K562 (cell line): ENCODE measurements at regions not wholly inside any gene's neighbourhood (a gene's known extent, or its start where the extent isn't known, plus 50 kb on each side); places are given as distances from the start of the nearest gene placed in this dataset.

Source experiments
- ATAC-seq: fragments of 200-7000 bp; cut with Tn5 transposase; 3 replicates; pipeline ENCODE4 v1.9.1; 2020; ENCODE audit warnings: moderate library complexity
- BruUV-seq: library from RNA; stranded (reverse); fragments of 400-500 nt; replicated peaks from 2 replicates; lab custom pipeline; 2021; lab: Mats Ljungman, UMichigan
- CTCF ChIA-PET: fragments of 300-600 bp; formaldehyde crosslinking; extraction: SDS; loops from one replicate; lab custom pipeline; 2021; ENCODE audit warnings: low intra/inter-chr PET ratio; lab: Yijun Ruan, JAX
- POLR2A ChIA-PET: fragments of 300-600, 350-650 bp; sonication (Branson Sonifier 250); formaldehyde crosslinking; extraction: SDS; loops from one replicate; lab custom pipeline; 2021; ENCODE audit warnings: antibody characterized with exemption, inconsistent platforms; lab: Yijun Ruan, JAX
- DNase-seq, 4 experiments: peaks; one replicate each; pipeline versions ENCODE4 v3.0.0 to v3.0.0-alpha.2; 2011 to 2018; ENCODE audit warnings: low spot score in 3 of 4, mixed read lengths in 3 of 4; ENCODE audit errors: extremely low read depth in 1 of 4
- FAIRE-seq: peaks from 2 replicates; lab custom pipeline; 2011; peaks lifted over from hg19 to GRCh38; lab: Jason Lieb, UNC
- H2AFZ ChIP-seq: 2 replicates; pipeline ENCODE4 v1.6.0; 2011; ENCODE audit warnings: low read depth, low read length, control low read depth, inconsistent platforms
- H3K27ac ChIP-seq: fragments of 200-600 bp; 3 replicates; pipeline ENCODE4 v1.8.0; 2011; ENCODE audit warnings: low read depth, mild to moderate bottlenecking, control low read depth, inconsistent platforms, low read length, moderate library complexity, mixed read lengths; ENCODE audit errors: extremely low read depth
- H3K27me3 ChIP-seq, 2 experiments: fragments of 300-600 bp in 1 of 2; 2 replicates in 1 of 2; 3 replicates in 1 of 2; pipeline versions ENCODE4 v1.6.0 to v1.8.0; 2011; ENCODE audit warnings: inconsistent platforms in 2 of 2, low read length in 2 of 2, mild to moderate bottlenecking in 1 of 2, mixed read lengths in 1 of 2, moderate library complexity in 1 of 2; ENCODE audit not compliant: control insufficient read depth in 2 of 2, insufficient read depth in 2 of 2
- H3K36me3 ChIP-seq: fragments of 300-600 bp; 3 replicates; pipeline ENCODE4 v1.8.0; 2011; ENCODE audit warnings: mild to moderate bottlenecking, low read length, inconsistent platforms; ENCODE audit not compliant: control insufficient read depth, insufficient read depth
- H3K4me1 ChIP-seq, 2 experiments: fragments of 200-600 bp in 1 of 2; replicated peaks in 1 of 2; 2 replicates in 1 of 2; 3 replicates in 1 of 2; pipeline versions ENCODE4 v1.5.1 to v1.8.0; 2011; ENCODE audit warnings: inconsistent platforms in 2 of 2, low read length in 2 of 2, mild to moderate bottlenecking in 1 of 2, mixed read lengths in 1 of 2, moderate library complexity in 1 of 2; ENCODE audit not compliant: control insufficient read depth in 2 of 2, insufficient read depth in 2 of 2
- H3K4me2 ChIP-seq: 2 replicates; pipeline ENCODE4 v1.6.1; 2011; ENCODE audit warnings: low read length, control low read depth, inconsistent platforms, mixed read lengths; ENCODE audit not compliant: insufficient read depth
- H3K4me3 ChIP-seq: fragments of 200-600 bp; sonication (generic), shearing (Covaris generic); 2 replicates; pipeline ENCODE4 v1.5.1; 2016; ENCODE audit warnings: control low read depth, inconsistent platforms
- H3K79me2 ChIP-seq: fragments of 200-600 bp; 3 replicates; pipeline ENCODE4 v1.8.0; 2011; ENCODE audit warnings: low read length, inconsistent platforms; ENCODE audit not compliant: control insufficient read depth, insufficient read depth
- H3K9ac ChIP-seq, 2 experiments: 2 replicates each; pipeline versions ENCODE4 v1.6.0 to v1.6.1; 2011; ENCODE audit warnings: low read depth in 2 of 2, low read length in 2 of 2, control low read depth in 1 of 2, inconsistent platforms in 1 of 2, mild to moderate bottlenecking in 1 of 2, mixed read lengths in 1 of 2; ENCODE audit not compliant: insufficient read depth in 1 of 2
- H3K9me1 ChIP-seq: one replicate; pipeline ENCODE4 v1.6.0; 2011; ENCODE audit warnings: inconsistent platforms, mild to moderate bottlenecking, low read length, moderate library complexity; ENCODE audit not compliant: control insufficient read depth, insufficient read depth
- H3K9me3 ChIP-seq: replicated peaks from 2 replicates; pipeline ENCODE4 v1.5.1; 2011; ENCODE audit warnings: low read depth, low read length, inconsistent platforms; ENCODE audit not compliant: control insufficient read depth, insufficient read depth
- H4K20me1 ChIP-seq: replicated peaks from 2 replicates; pipeline ENCODE4 v1.6.1; 2011; ENCODE audit warnings: low read length, inconsistent platforms, mixed read lengths; ENCODE audit not compliant: control insufficient read depth, insufficient read depth
- BRD9 ChIP-seq: fragments of 450-650 bp; IDR thresholded peaks from 2 replicates; pipeline ENCODE4 v1.6.1; 2018; ENCODE audit warnings: low read depth; ENCODE audit not compliant: partially characterized antibody
- E2F5 ChIP-seq: sonication (generic); formaldehyde crosslinking; IDR thresholded peaks from 2 replicates; pipeline ENCODE4 v1.8.0; 2022; ENCODE audit warnings: mild to moderate bottlenecking, missing genetic modification reagents
- HINFP ChIP-seq: fragments of 450-650 bp; conservative IDR thresholded peaks from 2 replicates; pipeline ENCODE4 v1.6.1; 2016; ENCODE audit warnings: missing genetic modification characterization, low read depth, mild to moderate bottlenecking, control low read depth, missing compliant biosample characterization
- JUND ChIP-seq, 2 experiments: IDR thresholded peaks; 2 replicates in 1 of 2; 3 replicates in 1 of 2; pipeline ENCODE4 v1.6.1; 2011; ENCODE audit warnings: borderline replicate concordance in 2 of 2, low read depth in 2 of 2, low read length in 2 of 2, improper control_type of control experiment in 1 of 2, missing biosample characterization in 1 of 2, missing genetic modification characterization in 1 of 2, missing genetic modification reagents in 1 of 2
- KHSRP ChIP-seq: fragments of 450-650 bp; IDR thresholded peaks from 2 replicates; pipeline ENCODE4 v1.6.1; 2017
- NR3C1 ChIP-seq: sonication (generic); formaldehyde crosslinking; IDR thresholded peaks from 2 replicates; pipeline ENCODE4 v1.8.1; 2022; ENCODE audit warnings: missing genetic modification reagents
- SREBF1 ChIP-seq: fragments of 150-350 bp; IDR thresholded peaks from 2 replicates; pipeline ENCODE4 v1.6.1; 2014; ENCODE audit warnings: antibody characterized with exemption, low read depth, low read length, borderline replicate concordance
- TCF7L2 ChIP-seq: fragments of 150-350 bp; IDR thresholded peaks from 2 replicates; pipeline ENCODE4 v1.6.1; 2016; ENCODE audit warnings: low read depth, mild to moderate bottlenecking, low read length, moderate library complexity
- TOE1 ChIP-seq, 2 experiments: fragments of 450-650 bp in 1 of 2; sonication (generic) in 1 of 2; formaldehyde crosslinking in 1 of 2; IDR thresholded peaks; 2 replicates each; pipeline versions ENCODE4 v1.7.1 to v1.8.0; 2016 to 2022; ENCODE audit warnings: borderline replicate concordance in 2 of 2, mild to moderate bottlenecking in 2 of 2, antibody characterized with exemption in 1 of 2, inconsistent platforms in 1 of 2, low read depth in 1 of 2, missing genetic modification reagents in 1 of 2, moderate library complexity in 1 of 2
- ZNF583 ChIP-seq: fragments of 250-450 bp; sonication (Bioruptor Pico); IDR thresholded peaks from 2 replicates; pipeline ENCODE4 v1.4.0; 2020
- WGBS: fragments of 100-300 bp; shearing (Covaris generic); methylation state at CpG from one replicate; pipeline ENCODE4 v1.1.6; 2016; ENCODE audit warnings: low coverage, mixed read lengths; ENCODE audit not compliant: insufficient coverage; ENCODE audit errors: missing lambda C conversion rate; 5-methylcytosine and 5-hydroxymethylcytosine counted together
- in situ Hi-C: fragments of 300-500 bp; cut with MboI; formaldehyde crosslinking; loops from 4 replicates; pipeline ENCODE4 v1.15.0; 2018; ENCODE audit warnings: inconsistent platforms, mixed read lengths
- intact Hi-C: fragments of 100-400 bp; cut with micrococcal nuclease; formaldehyde crosslinking; loops from 2 replicates; pipeline ENCODE4 v1.14.2; 2022

- TF ChIP-seq HINFP (no peak), JUND (IDR thresholded peaks at IDR 0.05; ENCODE audit: borderline replicate concordance, low read depth, low read length) (no peak), JUND (tag; IDR thresholded peaks at IDR 0.05; ENCODE audit: borderline replicate concordance, low read depth, low read length) (no peak), ZNF583 (no peak), E2F5 (no peak), SREBF1 (no peak), TCF7L2 (no peak)
Observed at GRCh38 chr9:92176800-92177185, 61.6 kb upstream of the SPTLC1 start (continued).

GRCh38 chr9:92176068-92176799 lies 61.0 kb upstream of the SPTLC1 start:
- Histone ChIP-seq H2AFZ (no peak overlapping the region), H4K20me1 (no peaks in the 10 kb centered on the region), H3K79me2 (no peaks in the 10 kb centered on the region), H3K4me3 (no peak overlapping the region), H3K36me3 (no peaks in the 10 kb centered on the region), H3K9ac (no peak overlapping the region), H3K27me3 (peaks cover 2 to 21% of the 10 kb centered on the region in 2 experiments; a peak in 3 of 5 replicates), H3K9me1 (no peaks in the 10 kb centered on the region), H3K4me1 (peaks cover 20 to 27% of the 10 kb centered on the region in 2 experiments), H3K4me2 (no peak overlapping the region), H3K9me3 (no peaks in the 10 kb centered on the region), H3K27ac (no peak overlapping the region)
- DNase-seq (peak in 1 of 4 experiments; percentile 31), FAIRE-seq (peak; percentile 6), ATAC-seq (peak; percentile 67)
- CTCF ChIA-PET = no interaction called here
- no TSS peak for BruUV-seq
- in situ Hi-C loops (no loop called here), intact Hi-C loops (no loop called here)
- WGBS = 23% methylated on average over 9 of the region's 9 CpGs
- POLR2A ChIA-PET = interaction anchor here (1.2 kb wide), 1 partner anchor 14 kb away, joined by 4 read pairs; no protein-coding TSS in a partner anchor
- TF ChIP-seq BRD9 (no peak), NR3C1 (CRISPR knock-in tag) (no peak), TOE1 (IDR thresholded peaks at IDR 0.05; ENCODE audit: borderline replicate concordance) (no peak), TOE1 (CRISPR knock-in tag; IDR thresholded peaks at IDR 0.05; ENCODE audit: borderline replicate concordance, low read depth) (no peak), KHSRP (no peak)
